Left ventricle myocardium inferior (tissue), 1 donor: ENCODE measurements at regions not wholly inside any gene's neighbourhood (a gene's known extent, or its start where the extent isn't known, plus 50 kb on each side); places are given as distances from the start of the nearest gene placed in this dataset.

Experiments used
- DNase-seq: peaks from one replicate; pipeline ENCODE4 v3.0.0-alpha.2; 2020
- H3K27ac ChIP-seq: fragments of 200-600 bp; replicated peaks from 2 replicates; pipeline ENCODE4 v1.8.0; 2021
- H3K27me3 ChIP-seq: fragments of 200-600 bp; 2 replicates; pipeline ENCODE4 v1.8.0; 2021; ENCODE audit warnings: low read depth
- H3K36me3 ChIP-seq: fragments of 200-600 bp; 2 replicates; pipeline ENCODE4 v1.8.0; 2021
- H3K4me1 ChIP-seq: fragments of 200-600 bp; 2 replicates; pipeline ENCODE4 v1.8.0; 2021
- H3K4me3 ChIP-seq: fragments of 200-600 bp; 2 replicates; pipeline ENCODE4 v1.8.0; 2021; ENCODE audit warnings: mild to moderate bottlenecking, moderate library complexity
- H3K9me3 ChIP-seq: fragments of 200-600 bp; replicated peaks from 2 replicates; pipeline ENCODE4 v1.8.0; 2021
- CTCF ChIP-seq: fragments of 200-600 bp; IDR thresholded peaks from 2 replicates; pipeline ENCODE4 v1.8.0; 2021; ENCODE audit warnings: antibody characterized with exemption, mild to moderate bottlenecking, borderline replicate concordance
- intact Hi-C: fragments of 100-400 bp; cut with micrococcal nuclease; formaldehyde crosslinking; loops from one replicate; pipeline ENCODE4 v1.11.0; 2022
- donor health status: DM: no; HTN: yes; CAD: no; lungs with severe emphysema.

GRCh38 chr17:51493206-51493605 is 232.9 kb downstream of the UTP18 start:
- Histone ChIP-seq H3K4me1 (no peaks in the 10 kb centered on the region), H3K36me3 (no peaks in the 10 kb centered on the region), H3K27me3 (peaks cover 6% of the 10 kb centered on the region), H3K27ac (no peak overlapping the region), H3K9me3 (no peaks in the 10 kb centered on the region), H3K4me3 (no peak overlapping the region)
- intact Hi-C loops: no loop called here
- TF ChIP-seq CTCF: no peak
- DNase-seq: no peak

GRCh38 chr17:51496378-51496777 is 236.0 kb downstream of the UTP18 start:
- no peak for DNase-seq
- no peak for TF ChIP-seq CTCF
- Histone ChIP-seq H3K36me3 (no peaks in the 10 kb centered on the region), H3K4me3 (no peak overlapping the region), H3K27ac (no peak overlapping the region), H3K9me3 (no peaks in the 10 kb centered on the region), H3K4me1 (no peaks in the 10 kb centered on the region), H3K27me3 (no peaks in the 10 kb centered on the region)
- intact Hi-C loops: no loop called here

- intact Hi-C loops: no loop called here
- Histone ChIP-seq H3K36me3 (no peaks in the 10 kb centered on the region), H3K4me1 (no peaks in the 10 kb centered on the region), H3K27ac (no peak overlapping the region), H3K27me3 (peaks cover 16% of the 10 kb centered on the region), H3K4me3 (no peak overlapping the region), H3K9me3 (peaks cover 4% of the 10 kb centered on the region)
- no peak for DNase-seq
- TF ChIP-seq CTCF: no peak
Measured at GRCh38 chr17:51499897-51500296, 239.6 kb downstream of the UTP18 start.

- intact Hi-C loops: no loop called here
- Histone ChIP-seq H3K27ac (no peak overlapping the region), H3K4me1 (no peaks in the 10 kb centered on the region), H3K4me3 (no peak overlapping the region), H3K27me3 (peaks cover 22% of the 10 kb centered on the region), H3K9me3 (peaks cover 4% of the 10 kb centered on the region), H3K36me3 (no peaks in the 10 kb centered on the region)
- no peak for TF ChIP-seq CTCF
- DNase-seq: no peak
Measured at GRCh38 chr17:51500454-51500853, 240.1 kb downstream of the UTP18 start.

GRCh38 chr17:51505450-51505849 is 245.1 kb downstream of the UTP18 start:
- Histone ChIP-seq H3K27ac (no peak overlapping the region), H3K27me3 (peaks cover 46% of the 10 kb centered on the region), H3K9me3 (peaks cover 4% of the 10 kb centered on the region), H3K4me1 (no peaks in the 10 kb centered on the region), H3K4me3 (no peak overlapping the region), H3K36me3 (no peaks in the 10 kb centered on the region)
- intact Hi-C loops: no loop called here
- no peak for TF ChIP-seq CTCF
- no peak for DNase-seq

GRCh38 chr17:51507444-51507843 is 247.1 kb downstream of the UTP18 start:
- Histone ChIP-seq H3K4me3 (no peak overlapping the region), H3K36me3 (no peaks in the 10 kb centered on the region), H3K27ac (no peak overlapping the region), H3K9me3 (peaks cover 4% of the 10 kb centered on the region), H3K4me1 (no peaks in the 10 kb centered on the region), H3K27me3 (peaks cover 46% of the 10 kb centered on the region)
- DNase-seq: no peak
- TF ChIP-seq CTCF: no peak
- intact Hi-C loops: no loop called here
